Muscle of leg (tissue), 3 donors: ENCODE measurements at regions not wholly inside any gene's neighbourhood (a gene's known extent, or its start where the extent isn't known, plus 50 kb on each side); places are given as distances from the start of the nearest gene placed in this dataset.
A peak's percentile ranks its signal among the peaks of the same experiment; 100 is the strongest.

ENCODE experiments used
- DNase-seq: peaks from one replicate; pipeline ENCODE4 v3.0.0; 2013
- H3K27ac ChIP-seq: one replicate; pipeline ENCODE4 v1.5.1; 2013; ENCODE audit warnings: mild to moderate bottlenecking, low read length, control low read depth
- H3K27me3 ChIP-seq: one replicate; pipeline ENCODE4 v1.6.1; 2013; ENCODE audit warnings: low read length; ENCODE audit not compliant: control insufficient read depth, insufficient read depth
- H3K36me3 ChIP-seq: one replicate; pipeline ENCODE4 v1.6.1; 2013; ENCODE audit warnings: low read length; ENCODE audit not compliant: control insufficient read depth, insufficient read depth
- H3K4me1 ChIP-seq: one replicate; pipeline ENCODE4 v1.6.1; 2013; ENCODE audit warnings: low read length; ENCODE audit not compliant: control insufficient read depth, insufficient read depth
- H3K4me3 ChIP-seq: one replicate; pipeline ENCODE4 v1.5.1; 2013; ENCODE audit warnings: low read length, control low read depth
- H3K9me3 ChIP-seq: replicated peaks from 2 replicates; pipeline ENCODE4 v1.6.1; 2013; ENCODE audit warnings: low read depth, low read length; ENCODE audit not compliant: control insufficient read depth
- WGBS: methylation state at CpG from one replicate; pipeline ENCODE4 v1.1.5; 2013; ENCODE audit warnings: missing lambda C conversion rate; ENCODE audit not compliant: insufficient coverage; 5-methylcytosine and 5-hydroxymethylcytosine counted together

DNA sequence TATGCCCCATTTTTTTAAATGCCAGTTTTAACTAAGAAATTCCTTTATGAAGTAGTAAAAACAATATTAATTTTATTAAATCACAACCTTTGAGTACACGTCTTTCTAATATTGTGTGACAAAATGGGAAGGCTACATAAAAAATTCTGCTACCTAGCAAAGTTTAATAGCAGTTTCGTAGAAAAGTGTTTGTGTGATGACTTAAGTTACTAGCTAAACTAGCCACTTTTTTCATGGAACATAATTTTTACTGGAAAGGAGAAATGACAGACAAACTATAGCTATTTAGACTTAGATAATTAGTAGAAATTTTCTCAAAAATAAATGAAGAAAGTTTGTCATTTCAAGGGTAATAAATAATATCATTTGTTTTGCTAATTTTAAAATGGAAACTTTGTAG lies 153.1 kb downstream of the GPAM start:
- Histone ChIP-seq H3K9me3 (peaks cover 9% of the 10 kb centered on the region), H3K4me1 (no peaks in the 10 kb centered on the region), H3K27ac (no peak overlapping the region), H3K27me3 (no peaks in the 10 kb centered on the region), H3K36me3 (no peaks in the 10 kb centered on the region), H3K4me3 (no peak overlapping the region)
- DNase-seq: no peak
- no CpG with 5 or more reads among the region's 2 CpGs for WGBS

- no peak for DNase-seq
- no peak overlapping the region for H3K4me3 ChIP-seq
- H3K27me3 ChIP-seq: no peaks in the 10 kb centered on the region
- H3K9me3 ChIP-seq: no peaks in the 10 kb centered on the region
- no CpG with 5 or more reads among the region's 3 CpGs for WGBS
- no peaks in the 10 kb centered on the region for H3K4me1 ChIP-seq
- H3K27ac ChIP-seq: no peak overlapping the region
- H3K36me3 ChIP-seq: no peaks in the 10 kb centered on the region
Measured at GRCh38 chr10:112039823-112040222, 143.7 kb downstream of the GPAM start.

DNA sequence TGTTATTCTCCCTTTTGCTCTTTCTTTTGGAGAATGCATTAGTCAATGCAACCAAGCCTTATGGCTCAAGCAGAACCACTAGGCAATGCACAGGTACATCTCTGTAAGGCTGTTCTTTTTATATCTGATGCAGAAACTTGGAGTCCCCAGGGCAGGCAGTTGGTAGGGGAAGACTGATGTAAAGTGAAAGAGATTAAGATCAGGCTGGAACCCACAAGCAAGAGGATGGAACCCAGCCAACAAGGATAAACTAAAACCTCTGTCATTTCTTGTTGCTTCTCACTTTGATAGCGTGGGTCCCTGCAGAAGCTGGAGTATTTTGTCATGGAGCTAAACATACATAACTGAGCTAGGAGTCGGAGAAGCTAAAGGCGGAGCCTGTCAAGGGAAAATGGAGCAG lies 142.9 kb downstream of the GPAM start:
- Histone ChIP-seq H3K36me3 (no peaks in the 10 kb centered on the region), H3K27ac (no peak overlapping the region), H3K4me3 (no peak overlapping the region), H3K9me3 (no peaks in the 10 kb centered on the region), H3K27me3 (no peaks in the 10 kb centered on the region), H3K4me1 (no peaks in the 10 kb centered on the region)
- no CpG with 5 or more reads among the region's 3 CpGs for WGBS
- no peak for DNase-seq

GRCh38 chr10:112045938-112046337 lies 137.6 kb downstream of the GPAM start:
- H3K4me3 ChIP-seq: no peak overlapping the region
- no CpG with 5 or more reads among the region's 3 CpGs for WGBS
- H3K36me3 ChIP-seq: no peaks in the 10 kb centered on the region
- H3K27ac ChIP-seq: no peak overlapping the region
- H3K9me3 ChIP-seq: no peaks in the 10 kb centered on the region
- H3K27me3 ChIP-seq: no peaks in the 10 kb centered on the region
- H3K4me1 ChIP-seq: no peaks in the 10 kb centered on the region
- DNase-seq: peak; percentile 74

- no peaks in the 10 kb centered on the region for H3K36me3 ChIP-seq
- H3K27ac ChIP-seq: no peak overlapping the region
- H3K4me1 ChIP-seq: no peaks in the 10 kb centered on the region
- no peak overlapping the region for H3K4me3 ChIP-seq
- no peaks in the 10 kb centered on the region for H3K27me3 ChIP-seq
- DNase-seq: no peak
- H3K9me3 ChIP-seq: no peaks in the 10 kb centered on the region
- WGBS: 57% methylated on average over 1 of the region's 2 CpGs
Measured at GRCh38 chr10:112047674-112048073, 135.9 kb downstream of the GPAM start.

DNA sequence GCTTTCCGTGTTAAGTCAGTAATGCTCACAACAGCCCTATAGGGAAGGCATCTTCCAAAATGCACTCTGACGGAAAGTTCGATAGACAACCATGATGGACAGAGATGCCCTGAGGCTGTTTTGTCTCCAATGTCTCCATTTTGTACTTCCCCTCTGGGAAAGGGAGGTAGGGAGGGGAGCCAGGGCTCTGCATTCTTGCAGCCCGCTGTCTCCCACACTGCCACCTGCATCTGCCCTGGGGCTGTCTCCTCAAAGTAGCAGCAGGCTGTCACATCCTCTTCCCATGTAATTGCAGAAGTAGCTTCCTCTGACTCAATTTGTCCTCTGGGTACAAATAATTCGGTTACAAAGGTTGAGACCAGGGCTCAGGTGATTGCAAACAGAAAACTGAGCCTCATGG lies 131.4 kb downstream of the GPAM start:
- Histone ChIP-seq H3K27ac (no peak overlapping the region), H3K4me3 (no peak overlapping the region), H3K36me3 (no peaks in the 10 kb centered on the region), H3K27me3 (no peaks in the 10 kb centered on the region), H3K4me1 (no peaks in the 10 kb centered on the region), H3K9me3 (no peaks in the 10 kb centered on the region)
- no peak for DNase-seq
- no CpG with 5 or more reads among the region's 5 CpGs for WGBS

GRCh38 chr10:112053895-112054294 lies 129.7 kb downstream of the GPAM start:
- Histone ChIP-seq H3K27me3 (no peaks in the 10 kb centered on the region), H3K4me1 (no peaks in the 10 kb centered on the region), H3K4me3 (no peak overlapping the region), H3K36me3 (no peaks in the 10 kb centered on the region), H3K27ac (no peak overlapping the region), H3K9me3 (no peaks in the 10 kb centered on the region)
- 100% methylated on average over 1 of the region's 1 CpG for WGBS
- no peak for DNase-seq

DNA sequence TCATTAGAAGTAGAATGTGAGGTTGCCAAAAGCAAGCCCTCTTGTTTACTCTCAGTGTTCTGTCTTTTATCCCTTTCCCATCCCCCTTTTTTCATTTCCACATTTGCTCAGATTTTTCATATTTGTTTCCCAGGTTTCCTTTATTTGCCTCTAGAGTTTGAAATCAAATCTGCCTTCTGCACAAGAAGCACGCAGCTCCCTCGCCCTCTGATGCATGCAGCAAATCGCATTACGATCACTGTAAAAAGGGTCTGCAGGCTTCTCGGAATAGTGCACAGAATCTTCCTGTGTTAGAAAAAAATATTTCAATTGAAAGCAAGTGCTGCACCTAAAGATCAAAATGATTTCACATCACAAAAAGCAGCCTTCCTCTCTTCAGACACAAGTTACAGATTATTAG lies 129.0 kb downstream of the GPAM start:
- 26% methylated on average over 3 of the region's 5 CpGs for WGBS
- Histone ChIP-seq H3K4me1 (no peaks in the 10 kb centered on the region), H3K9me3 (no peaks in the 10 kb centered on the region), H3K36me3 (no peaks in the 10 kb centered on the region), H3K4me3 (no peak overlapping the region), H3K27me3 (no peaks in the 10 kb centered on the region), H3K27ac (no peak overlapping the region)
- DNase-seq: no peak

DNA sequence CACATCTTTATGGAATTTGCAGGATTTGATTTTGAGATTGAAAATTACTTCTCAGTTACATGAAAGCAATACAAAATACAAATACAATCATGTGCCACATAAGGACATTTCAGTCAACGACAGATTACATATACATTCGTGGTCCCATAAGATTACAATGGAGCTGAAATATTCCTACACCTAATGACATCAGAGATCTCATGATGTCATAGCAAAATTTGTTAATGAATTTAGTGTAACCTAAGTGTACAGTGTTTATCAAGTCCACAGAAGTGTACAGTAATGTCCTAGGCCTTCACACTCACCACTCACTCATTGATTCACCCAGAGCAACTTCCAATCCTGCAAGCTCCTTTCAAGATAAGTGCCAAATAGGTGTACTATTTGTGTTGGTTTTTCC lies 126.5 kb downstream of the GPAM start:
- H3K36me3 ChIP-seq: no peaks in the 10 kb centered on the region
- no peak for DNase-seq
- no peaks in the 10 kb centered on the region for H3K4me1 ChIP-seq
- WGBS: no CpG with 5 or more reads among the region's 2 CpGs
- no peak overlapping the region for H3K27ac ChIP-seq
- no peaks in the 10 kb centered on the region for H3K27me3 ChIP-seq
- no peaks in the 10 kb centered on the region for H3K9me3 ChIP-seq
- H3K4me3 ChIP-seq: no peak overlapping the region

- H3K27me3 ChIP-seq: no peaks in the 10 kb centered on the region
- H3K9me3 ChIP-seq: no peaks in the 10 kb centered on the region
- H3K4me1 ChIP-seq: no peaks in the 10 kb centered on the region
- no peak overlapping the region for H3K4me3 ChIP-seq
- H3K27ac ChIP-seq: no peak overlapping the region
- 65% methylated on average over 2 of the region's 6 CpGs for WGBS
- no peak for DNase-seq
- no peaks in the 10 kb centered on the region for H3K36me3 ChIP-seq
Measured at GRCh38 chr10:112059220-112059619, 124.3 kb downstream of the GPAM start.

GRCh38 chr10:112071596-112072133 lies 111.9 kb downstream of the GPAM start:
- Histone ChIP-seq H3K9me3 (no peaks in the 10 kb centered on the region), H3K4me1 (no peaks in the 10 kb centered on the region), H3K27ac (no peak overlapping the region), H3K27me3 (no peaks in the 10 kb centered on the region), H3K4me3 (no peak overlapping the region), H3K36me3 (no peaks in the 10 kb centered on the region)
- WGBS: 100% methylated on average over 1 of the region's 2 CpGs
- DNase-seq: no peak
